Stimulated activated CD4-positive, alpha-beta T cell treated with anti-CD3 and anti-CD28 coated beads, Interleukin-2, amount 100 ng/mL, for 48 hours (primary cell): ENCODE measurements at regions not wholly inside any gene's neighbourhood (a gene's known extent, or its start where the extent isn't known, plus 50 kb on each side); places are given as distances from the start of the nearest gene placed in this dataset.
"Not testable (repeated sequence)": the region's sequence is repeated elsewhere in the genome, so short reads cannot be mapped to it uniquely, and the experiment has no call there.

ENCODE experiments used
- DNase-seq, 2 donors: peaks; one replicate each; pipeline ENCODE4 v3.0.0-alpha.2; 2020

GRCh38 chr20:56689318-56689717 lies 60.2 kb downstream of the TFAP2C start:
- no peak for DNase-seq

DNA sequence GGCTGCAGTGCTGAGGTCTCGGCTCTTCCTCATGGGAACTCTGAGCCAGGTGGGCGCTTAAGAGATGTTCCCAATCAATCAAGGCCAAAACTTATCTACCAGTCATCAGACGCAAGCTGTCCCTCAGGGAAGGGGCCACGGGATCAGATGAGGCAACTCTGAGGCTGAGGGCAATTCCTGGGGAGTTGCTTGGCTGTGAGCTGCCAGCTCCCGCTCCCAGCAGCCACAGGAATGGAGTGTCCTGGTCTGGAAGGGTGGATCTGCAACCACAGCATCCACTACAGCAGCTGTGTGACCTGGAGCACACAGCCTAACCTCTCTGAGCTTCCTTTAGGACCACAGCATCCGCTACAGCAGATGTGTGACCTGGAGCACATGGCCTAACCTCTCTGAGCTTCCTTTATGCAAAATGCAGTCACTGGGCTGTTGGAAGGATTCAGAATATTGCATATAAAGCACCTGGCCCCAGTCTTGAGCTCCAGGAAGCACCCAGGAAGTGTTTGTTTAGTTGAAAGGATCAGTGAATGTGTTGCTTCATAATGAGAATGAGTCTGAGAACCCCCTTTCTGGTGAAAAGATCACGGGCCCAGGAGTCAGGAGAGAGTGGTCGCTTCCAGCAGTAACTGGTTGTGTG lies 60.9 kb downstream of the TFAP2C start:
- DNase-seq, result no peak

GRCh38 chr20:56690531-56691175 lies 61.5 kb downstream of the TFAP2C start:
- no peak for DNase-seq

DNA sequence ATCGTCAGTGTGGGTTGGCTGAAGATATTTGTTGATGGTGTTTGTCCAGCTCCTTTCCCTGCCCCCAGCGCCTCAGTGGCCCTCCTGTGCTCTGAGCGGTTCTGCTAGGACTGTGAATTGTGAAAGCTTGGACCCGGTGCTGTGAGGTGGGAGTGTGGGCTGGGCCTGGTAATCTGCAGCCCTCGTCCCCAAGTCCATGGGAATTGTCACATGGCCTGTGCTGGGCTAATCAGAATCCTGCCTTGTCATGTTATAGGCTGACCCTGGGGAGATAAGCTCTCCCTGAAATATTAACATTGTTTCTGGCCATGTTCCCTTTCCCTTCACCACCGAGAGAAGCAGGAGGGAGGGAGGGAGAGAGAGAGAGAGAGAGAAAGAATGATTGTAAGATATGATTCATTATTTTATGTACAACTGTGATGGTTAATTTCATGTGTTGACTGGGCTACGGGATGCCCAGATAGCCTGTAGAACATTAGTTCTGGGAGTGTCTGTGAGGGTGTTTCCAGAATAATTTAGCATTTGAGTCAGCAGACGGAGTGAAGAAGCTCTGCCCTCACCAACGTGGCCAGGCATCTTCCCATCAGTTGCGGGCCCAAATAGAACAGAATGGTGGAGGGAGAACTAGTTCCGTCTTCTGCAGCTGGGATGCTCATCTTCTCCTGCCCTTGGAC lies 62.4 kb downstream of the TFAP2C start:
- DNase-seq, result no peak

DNA sequence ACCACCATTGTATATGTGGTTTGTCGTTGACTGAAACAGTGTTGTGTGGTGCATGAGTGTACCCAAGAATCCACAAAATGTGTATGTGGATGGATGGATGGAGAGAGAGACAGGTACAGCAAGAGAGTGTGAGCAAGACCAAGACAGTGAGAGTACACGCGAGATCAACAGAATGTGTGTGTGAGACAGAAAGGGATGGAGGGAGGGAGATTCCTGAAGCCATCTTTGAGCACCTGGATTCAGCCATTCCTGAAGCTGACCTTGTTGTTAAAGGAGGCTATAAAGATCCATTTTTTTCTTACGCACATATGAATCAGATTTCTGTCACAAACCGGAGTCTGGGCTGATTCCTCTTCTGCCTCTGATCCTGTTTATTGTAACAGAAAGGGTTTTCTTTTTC lies 64.1 kb downstream of the TFAP2C start:
- DNase-seq, result no peak

DNA sequence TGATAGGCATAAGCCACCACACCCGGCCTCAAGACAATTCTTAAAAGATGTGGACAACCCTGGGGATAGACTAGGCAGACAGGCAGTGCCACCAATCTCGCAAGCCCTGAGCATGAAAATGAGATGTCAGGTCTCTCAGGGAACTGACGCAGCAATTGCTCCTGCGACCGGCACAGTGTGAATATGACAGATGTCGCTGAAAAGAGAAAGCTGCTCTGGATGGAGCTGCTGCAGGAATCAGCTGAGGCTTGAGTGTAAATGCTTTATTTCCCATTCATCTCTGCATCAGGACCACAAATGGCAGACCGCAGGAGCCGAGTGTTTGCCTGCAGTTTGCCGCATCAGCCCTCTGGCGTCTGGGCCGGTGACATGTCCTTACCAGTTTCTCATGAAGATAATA lies 68.4 kb downstream of the TFAP2C start:
- DNase-seq, result no peak

- no peak for DNase-seq
These were observed 69.2 kb downstream of the TFAP2C start for GRCh38 chr20:56698297-56698696.

DNA sequence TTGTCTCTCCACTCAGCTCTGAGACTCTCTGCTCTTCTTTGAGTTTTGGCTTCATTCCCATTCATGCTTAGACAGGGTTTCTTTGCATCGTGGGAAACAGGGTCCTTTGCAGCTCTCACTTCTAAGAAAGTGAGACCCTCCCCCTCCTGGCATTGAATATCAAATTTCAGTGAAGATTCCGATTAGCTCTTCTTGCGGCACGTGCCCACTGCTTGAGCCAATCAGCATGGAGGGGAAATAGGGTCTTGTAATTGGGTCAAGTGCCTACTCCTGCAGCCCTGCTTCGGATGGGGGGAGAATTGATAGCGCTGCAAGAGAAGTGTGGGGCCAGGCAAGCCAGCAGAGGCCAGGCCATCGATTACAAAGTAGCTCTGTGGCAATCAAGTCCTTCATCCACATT lies 69.6 kb downstream of the TFAP2C start:
- DNase-seq, result no peak

DNA sequence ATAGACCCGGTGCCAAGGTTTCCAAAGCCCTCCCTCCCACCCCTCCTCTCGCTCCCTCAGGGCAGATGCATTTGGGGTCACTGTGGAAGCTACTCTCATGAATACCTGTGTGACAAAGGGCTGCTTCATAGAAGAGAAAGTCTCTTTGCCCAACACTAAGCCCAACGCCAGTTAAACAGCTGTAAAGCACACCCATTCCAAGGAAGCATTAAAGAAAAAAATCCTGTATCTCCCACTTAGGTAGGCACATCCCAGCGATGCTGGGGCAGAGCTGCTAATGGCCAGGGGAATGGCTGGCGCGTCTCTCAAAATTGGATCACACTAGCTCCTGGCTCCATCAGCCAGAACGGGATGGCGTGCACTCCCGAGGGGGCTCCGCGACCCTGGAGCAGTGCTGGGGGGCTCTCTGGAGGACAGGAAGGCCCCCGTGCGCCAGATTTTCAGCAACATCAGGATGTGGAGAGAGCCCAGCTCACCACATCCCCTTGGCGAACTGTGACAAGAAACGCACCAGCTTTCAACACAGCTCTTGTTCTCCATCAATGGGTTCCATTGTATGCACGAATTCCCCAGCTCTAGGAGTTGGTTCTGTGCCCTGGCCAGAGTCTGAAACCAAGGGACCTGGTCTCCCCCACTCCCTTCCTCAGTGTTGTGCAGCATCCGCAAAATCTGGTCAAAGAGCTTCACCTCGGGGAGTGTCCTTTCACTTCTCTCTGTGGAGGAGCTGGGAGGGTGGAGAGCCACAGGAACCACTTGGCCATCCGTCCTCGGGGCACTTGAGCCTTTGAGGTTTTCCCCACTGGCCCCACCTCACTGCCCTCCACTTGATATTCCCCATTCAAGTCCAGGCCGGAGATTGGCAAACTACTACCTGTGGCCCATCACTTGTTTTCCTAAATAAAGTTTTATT lies 74.1 kb downstream of the TFAP2C start:
- DNase-seq, result no peak

DNA sequence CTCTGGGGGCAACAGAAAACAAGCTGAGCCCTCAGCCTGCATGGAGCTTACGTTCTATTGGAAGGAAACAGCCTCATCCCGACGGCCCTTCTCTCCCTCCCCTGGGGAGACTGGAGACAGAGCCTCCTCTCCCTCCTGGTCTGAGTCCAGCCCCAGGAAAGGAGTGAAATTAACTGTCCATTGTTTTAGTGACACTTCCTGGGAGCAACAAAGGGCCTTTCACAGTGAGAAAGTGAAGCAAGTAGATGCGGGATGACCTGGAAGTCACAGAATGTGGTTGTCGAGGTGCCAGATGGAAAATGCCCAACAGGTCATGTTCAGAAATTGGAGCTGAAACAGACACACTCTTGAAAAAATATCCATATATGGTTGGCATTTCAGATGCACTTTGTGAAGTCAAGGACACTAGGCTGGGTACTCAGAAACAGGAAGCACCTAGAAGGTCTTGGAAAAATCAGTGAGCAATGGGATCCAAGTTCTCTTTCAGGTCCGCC lies 77.8 kb downstream of the TFAP2C start:
- no peak for DNase-seq

GRCh38 chr20:56708991-56709390 lies 79.9 kb downstream of the TFAP2C start:
- no peak for DNase-seq

DNA sequence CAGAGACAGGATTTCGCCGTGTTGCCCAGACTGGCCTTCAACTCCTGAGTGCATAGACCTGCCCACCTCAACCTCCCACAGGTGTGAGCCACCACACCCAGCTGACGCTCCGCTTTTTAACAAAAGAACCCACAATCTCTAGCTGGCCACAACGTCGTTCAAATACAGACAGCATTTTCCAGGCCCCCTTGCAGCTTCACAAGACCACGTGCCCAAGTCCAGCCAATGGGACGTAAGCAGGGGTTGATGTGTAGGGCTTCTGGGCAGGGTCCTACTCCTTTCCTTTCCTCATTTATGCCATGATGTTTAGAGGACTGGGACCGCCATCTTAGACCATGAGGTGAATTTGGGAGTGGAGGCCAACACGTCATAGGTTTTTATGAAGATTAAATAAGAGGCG lies 81.0 kb downstream of the TFAP2C start:
- DNase-seq, result no peak

GRCh38 chr20:56710577-56710976 lies 81.5 kb downstream of the TFAP2C start:
- DNase-seq, result not testable (repeated sequence)

DNA sequence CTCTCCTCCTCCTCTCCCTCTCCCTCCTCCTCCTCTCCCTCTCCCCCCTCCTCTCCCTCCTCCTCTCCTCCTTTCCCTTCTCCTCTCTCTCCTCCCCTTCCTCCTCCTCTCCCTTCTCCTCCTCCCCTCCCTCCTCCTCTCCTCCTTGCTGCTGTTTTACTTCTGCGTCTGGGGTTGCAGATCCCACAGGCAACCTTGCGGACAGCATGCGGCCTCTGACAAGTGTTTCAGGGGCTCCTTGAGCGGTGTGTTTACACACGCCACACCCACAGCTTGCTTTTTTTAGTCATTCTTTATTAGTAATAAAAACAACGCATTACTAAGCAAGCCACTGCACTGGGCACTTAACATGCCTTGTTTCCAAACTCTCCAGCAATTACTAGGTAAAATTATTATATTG lies 81.9 kb downstream of the TFAP2C start:
- DNase-seq, result no peak

DNA sequence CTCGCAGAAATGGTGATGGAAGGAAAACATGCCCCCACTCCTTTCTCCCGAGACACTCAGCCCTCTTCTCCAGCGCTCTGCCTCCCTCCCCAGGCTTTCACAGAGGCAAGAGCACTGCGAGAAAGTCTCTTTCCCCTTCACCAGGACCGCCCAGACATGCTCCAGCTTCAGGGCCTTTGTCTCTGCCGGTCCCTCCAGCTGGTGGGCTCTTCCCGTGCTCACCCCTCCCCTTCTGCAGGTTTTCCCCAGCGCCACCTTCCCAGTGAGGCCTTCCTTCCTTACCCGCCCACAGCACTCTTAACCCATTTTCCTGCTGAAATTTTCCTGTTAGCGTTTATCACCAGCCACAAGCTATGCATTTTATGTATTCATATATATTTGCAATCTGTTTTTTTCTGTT lies 86.2 kb downstream of the TFAP2C start:
- DNase-seq, result no peak

DNA sequence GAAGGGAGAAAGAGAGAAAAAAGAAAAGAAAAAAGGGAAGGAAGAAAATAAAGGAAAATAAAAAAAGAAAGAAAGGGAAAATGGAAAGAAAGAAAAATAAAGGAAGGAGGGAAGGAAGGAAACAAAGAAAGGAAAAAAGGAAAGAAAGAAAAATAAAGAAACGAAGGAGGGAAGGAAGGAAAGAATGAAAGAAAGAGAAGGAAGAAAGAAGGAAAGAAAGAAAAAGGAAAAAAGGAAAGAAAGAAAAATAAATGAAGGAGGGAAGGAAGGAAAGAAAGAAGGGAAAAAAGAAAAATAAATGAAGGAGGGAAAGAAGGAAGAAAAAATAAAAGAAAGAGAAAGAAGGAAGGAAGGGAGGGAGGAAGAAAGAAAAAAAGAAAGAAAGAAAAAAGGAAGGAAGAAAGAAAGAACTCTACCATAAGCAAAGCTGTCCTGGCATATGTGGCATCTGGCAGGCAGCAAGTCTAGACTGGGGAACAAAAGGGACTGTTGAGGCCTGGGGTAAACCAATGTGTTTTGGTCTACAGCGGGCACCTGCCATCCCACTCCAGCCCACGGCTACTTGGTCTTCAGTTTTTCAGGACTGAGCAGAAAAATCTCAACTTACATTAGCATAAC lies 86.9 kb downstream of the TFAP2C start:
- no peak for DNase-seq

- no peak for DNase-seq
These were observed 87.7 kb downstream of the TFAP2C start for GRCh38 chr20:56716806-56717205.

GRCh38 chr20:56718816-56719215 lies 89.7 kb downstream of the TFAP2C start:
- DNase-seq, result no peak

GRCh38 chr20:56720620-56721213 lies 91.6 kb downstream of the TFAP2C start:
- no peak for DNase-seq

DNA sequence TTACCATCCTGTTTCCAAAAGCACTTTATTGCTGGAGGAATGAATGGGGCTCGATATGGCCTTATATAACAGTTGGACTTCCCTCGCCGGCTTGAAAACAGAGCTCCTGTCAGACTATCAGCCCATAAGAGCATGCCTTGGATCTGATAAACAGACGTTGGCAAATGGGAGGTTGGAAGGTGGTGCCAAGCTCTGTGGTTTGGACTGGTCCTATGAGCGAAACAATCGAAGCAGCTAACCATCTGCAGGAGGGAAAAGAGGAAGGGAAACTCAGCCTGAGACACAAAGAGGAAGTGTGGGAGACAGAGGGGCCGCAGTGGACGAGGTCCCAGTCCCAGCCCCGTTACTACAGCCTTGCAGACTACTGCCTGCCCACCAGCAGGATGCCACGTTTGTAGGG lies 92.9 kb downstream of the TFAP2C start:
- DNase-seq, result no peak

DNA sequence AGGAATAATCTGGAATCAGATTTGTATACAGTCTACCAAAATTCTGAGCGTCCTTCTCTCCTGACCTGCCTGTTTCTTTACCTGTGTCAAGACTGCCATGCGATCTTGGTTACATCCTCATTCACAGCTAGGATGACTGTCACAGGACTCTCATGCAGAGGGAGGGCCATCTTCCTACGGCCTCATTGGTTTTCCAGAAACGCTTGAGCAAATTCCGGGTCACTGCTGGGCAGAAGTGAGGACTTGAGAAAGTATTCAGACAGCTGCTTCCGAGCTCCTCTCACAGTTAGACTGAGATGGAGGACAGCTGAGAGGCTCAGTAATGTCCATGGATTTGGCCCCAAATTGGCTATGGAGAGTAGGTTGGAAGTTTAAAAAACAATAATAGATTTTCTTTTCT lies 94.2 kb downstream of the TFAP2C start:
- no peak for DNase-seq

- no peak for DNase-seq
These were observed 95.2 kb downstream of the TFAP2C start for GRCh38 chr20:56724241-56724757.
